ENCODE measurements at regions not wholly inside any gene's neighbourhood (a gene's known extent, or its start where the extent isn't known, plus 50 kb on each side); places are given as distances from the start of the nearest gene placed in this dataset.

- Histone ChIP-seq H3K9ac (ENCODE audit: low read depth in 1 of 2, low read length in 2 of 2) (no peak overlapping the region), H3K36me3 (ENCODE audit: control insufficient read depth in 2 of 2, insufficient read depth in 2 of 2, low read length in 2 of 2) (no peaks in the 10 kb centered on the region), H3K4me1 (ENCODE audit: control insufficient read depth in 2 of 2, insufficient read depth in 2 of 2, low read length in 2 of 2) (no peaks in the 10 kb centered on the region), H3K27ac (ENCODE audit: low read depth in 2 of 2, low read length in 2 of 2) (no peak overlapping the region), H3K4me3 (ENCODE audit: low read length in 2 of 2) (no peak overlapping the region), H3K9me3 (ENCODE audit: control insufficient read depth in 2 of 2, low read length in 2 of 2) (no peaks in the 10 kb centered on the region), H3K27me3 (ENCODE audit: control insufficient read depth in 2 of 2, insufficient read depth in 2 of 2, low read length in 2 of 2) (no peaks in the 10 kb centered on the region)
Measured at GRCh38 chr3:65196663-65197062, 508.9 kb upstream of the ADAMTS9 start.

DNA sequence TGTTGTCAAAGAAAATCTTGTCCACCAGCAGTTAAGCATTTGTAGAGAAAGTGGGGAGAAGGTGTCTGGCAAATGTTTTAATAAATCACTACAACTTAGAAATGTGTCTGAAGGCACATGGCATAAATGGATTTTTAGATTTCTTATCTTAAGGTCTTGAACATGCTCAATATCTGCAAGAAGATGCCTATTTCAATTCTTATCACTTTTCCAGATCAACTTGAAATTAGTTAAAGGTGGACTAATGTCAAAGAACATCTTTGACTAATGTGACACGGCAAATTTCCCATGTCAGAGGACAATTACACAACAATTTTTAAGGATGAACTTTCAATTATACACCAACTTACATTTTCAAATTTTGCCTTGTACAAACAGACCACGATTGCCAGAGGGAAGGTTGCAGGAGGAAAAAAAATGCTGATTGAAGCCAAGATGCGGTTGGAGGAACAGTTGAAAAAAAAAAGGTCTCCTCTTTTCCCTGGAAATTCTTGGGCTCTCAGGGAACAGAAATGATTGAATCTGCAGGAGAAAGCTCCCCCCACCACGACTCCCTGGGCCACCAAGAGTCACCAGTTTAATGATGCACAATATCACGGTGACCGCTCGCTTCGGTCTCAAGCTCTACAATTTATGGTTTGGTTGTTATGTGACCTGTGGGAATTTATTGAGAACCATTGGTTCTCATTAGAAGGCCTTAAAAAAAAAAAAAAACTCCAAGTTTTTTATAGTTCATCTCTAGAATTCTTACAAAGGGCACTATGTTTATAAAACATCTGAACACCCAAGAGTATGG lies 507.6 kb upstream of the ADAMTS9 start:
- H3K36me3 ChIP-seq (ENCODE audit: control insufficient read depth in 2 of 2, insufficient read depth in 2 of 2, low read length in 2 of 2) = no peaks in the 10 kb centered on the region
- no peak overlapping the region for H3K27ac ChIP-seq (ENCODE audit: low read depth in 2 of 2, low read length in 2 of 2)
- H3K9ac ChIP-seq (ENCODE audit: low read depth in 1 of 2, low read length in 2 of 2) = no peak overlapping the region
- H3K9me3 ChIP-seq (ENCODE audit: control insufficient read depth in 2 of 2, low read length in 2 of 2) = no peaks in the 10 kb centered on the region
- H3K27me3 ChIP-seq (ENCODE audit: control insufficient read depth in 2 of 2, insufficient read depth in 2 of 2, low read length in 2 of 2) = no peaks in the 10 kb centered on the region
- H3K4me1 ChIP-seq (ENCODE audit: control insufficient read depth in 2 of 2, insufficient read depth in 2 of 2, low read length in 2 of 2) = no peaks in the 10 kb centered on the region
- H3K4me3 ChIP-seq (ENCODE audit: low read length in 2 of 2) = no peak overlapping the region

- Histone ChIP-seq H3K9ac (ENCODE audit: low read depth in 1 of 2, low read length in 2 of 2) (no peak overlapping the region), H3K9me3 (ENCODE audit: control insufficient read depth in 2 of 2, low read length in 2 of 2) (no peaks in the 10 kb centered on the region), H3K4me1 (ENCODE audit: control insufficient read depth in 2 of 2, insufficient read depth in 2 of 2, low read length in 2 of 2) (no peaks in the 10 kb centered on the region), H3K27me3 (ENCODE audit: control insufficient read depth in 2 of 2, insufficient read depth in 2 of 2, low read length in 2 of 2) (no peaks in the 10 kb centered on the region), H3K36me3 (ENCODE audit: control insufficient read depth in 2 of 2, insufficient read depth in 2 of 2, low read length in 2 of 2) (no peaks in the 10 kb centered on the region), H3K27ac (ENCODE audit: low read depth in 2 of 2, low read length in 2 of 2) (no peak overlapping the region), H3K4me3 (ENCODE audit: low read length in 2 of 2) (no peak overlapping the region)
Measured at GRCh38 chr3:65194744-65195143, 506.9 kb upstream of the ADAMTS9 start.

DNA sequence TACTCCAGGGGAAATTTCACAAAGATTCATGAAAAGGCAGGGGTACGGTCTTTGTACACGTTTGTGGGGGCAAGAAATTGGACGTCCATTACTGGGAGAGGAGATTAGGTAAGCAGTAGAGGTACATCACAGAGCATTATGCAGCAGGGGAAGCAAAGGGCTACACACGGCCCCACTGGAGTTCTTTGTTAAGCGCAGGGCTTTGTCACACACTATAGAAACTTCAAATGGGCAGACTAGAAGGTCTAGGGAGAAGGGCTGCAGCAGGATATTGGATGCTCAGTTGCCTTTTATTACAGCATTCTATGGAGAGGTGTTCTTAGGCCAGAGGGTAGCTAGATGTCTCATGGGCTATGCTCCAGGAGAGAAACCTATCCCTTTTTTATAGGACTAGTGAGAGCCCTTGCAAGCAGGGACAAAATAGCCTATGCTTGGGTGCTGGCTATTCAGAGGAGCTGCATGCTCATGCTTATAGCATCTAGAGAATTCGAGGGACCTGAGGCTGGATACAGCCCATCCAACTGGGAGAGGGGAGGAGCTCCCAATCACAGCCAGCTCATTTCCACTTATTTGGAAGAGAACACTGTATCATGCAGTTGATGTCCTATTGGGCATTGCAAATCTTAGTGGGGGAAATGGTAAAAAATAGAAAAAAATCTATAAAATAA lies 506.4 kb upstream of the ADAMTS9 start:
- H3K27ac ChIP-seq (ENCODE audit: low read depth in 2 of 2, low read length in 2 of 2) = no peak overlapping the region
- H3K4me3 ChIP-seq (ENCODE audit: low read length in 2 of 2) = no peak overlapping the region
- H3K36me3 ChIP-seq (ENCODE audit: control insufficient read depth in 2 of 2, insufficient read depth in 2 of 2, low read length in 2 of 2) = no peaks in the 10 kb centered on the region
- H3K9ac ChIP-seq (ENCODE audit: low read depth in 1 of 2, low read length in 2 of 2) = no peak overlapping the region
- H3K9me3 ChIP-seq (ENCODE audit: control insufficient read depth in 2 of 2, low read length in 2 of 2) = no peaks in the 10 kb centered on the region
- H3K4me1 ChIP-seq (ENCODE audit: control insufficient read depth in 2 of 2, insufficient read depth in 2 of 2, low read length in 2 of 2) = no peaks in the 10 kb centered on the region
- no peaks in the 10 kb centered on the region for H3K27me3 ChIP-seq (ENCODE audit: control insufficient read depth in 2 of 2, insufficient read depth in 2 of 2, low read length in 2 of 2)

- H3K36me3 ChIP-seq (ENCODE audit: control insufficient read depth in 2 of 2, insufficient read depth in 2 of 2, low read length in 2 of 2) = no peaks in the 10 kb centered on the region
- H3K9ac ChIP-seq (ENCODE audit: low read depth in 1 of 2, low read length in 2 of 2) = no peak overlapping the region
- no peak overlapping the region for H3K27ac ChIP-seq (ENCODE audit: low read depth in 2 of 2, low read length in 2 of 2)
- H3K4me3 ChIP-seq (ENCODE audit: low read length in 2 of 2) = no peak overlapping the region
- no peaks in the 10 kb centered on the region for H3K27me3 ChIP-seq (ENCODE audit: control insufficient read depth in 2 of 2, insufficient read depth in 2 of 2, low read length in 2 of 2)
- no peaks in the 10 kb centered on the region for H3K9me3 ChIP-seq (ENCODE audit: control insufficient read depth in 2 of 2, low read length in 2 of 2)
- H3K4me1 ChIP-seq (ENCODE audit: control insufficient read depth in 2 of 2, insufficient read depth in 2 of 2, low read length in 2 of 2) = no peaks in the 10 kb centered on the region
Measured at GRCh38 chr3:65193531-65193930, 505.7 kb upstream of the ADAMTS9 start.

- Histone ChIP-seq H3K4me3 (ENCODE audit: low read length in 2 of 2) (no peak overlapping the region), H3K27ac (ENCODE audit: low read depth in 2 of 2, low read length in 2 of 2) (no peak overlapping the region), H3K4me1 (ENCODE audit: control insufficient read depth in 2 of 2, insufficient read depth in 2 of 2, low read length in 2 of 2) (no peaks in the 10 kb centered on the region), H3K36me3 (ENCODE audit: control insufficient read depth in 2 of 2, insufficient read depth in 2 of 2, low read length in 2 of 2) (no peaks in the 10 kb centered on the region), H3K9ac (ENCODE audit: low read depth in 1 of 2, low read length in 2 of 2) (no peak overlapping the region), H3K27me3 (ENCODE audit: control insufficient read depth in 2 of 2, insufficient read depth in 2 of 2, low read length in 2 of 2) (no peaks in the 10 kb centered on the region), H3K9me3 (ENCODE audit: control insufficient read depth in 2 of 2, low read length in 2 of 2) (peaks cover 0 to 3% of the 10 kb centered on the region in 2 donors)
Measured at GRCh38 chr3:65190111-65190510, 502.3 kb upstream of the ADAMTS9 start.

- Histone ChIP-seq H3K27me3 (ENCODE audit: control insufficient read depth in 2 of 2, insufficient read depth in 2 of 2, low read length in 2 of 2) (no peaks in the 10 kb centered on the region), H3K4me1 (ENCODE audit: control insufficient read depth in 2 of 2, insufficient read depth in 2 of 2, low read length in 2 of 2) (peaks cover 1 to 2% of the 10 kb centered on the region in 2 donors), H3K9me3 (ENCODE audit: control insufficient read depth in 2 of 2, low read length in 2 of 2) (peaks cover 0 to 3% of the 10 kb centered on the region in 2 donors), H3K27ac (ENCODE audit: low read depth in 2 of 2, low read length in 2 of 2) (no peak overlapping the region), H3K36me3 (ENCODE audit: control insufficient read depth in 2 of 2, insufficient read depth in 2 of 2, low read length in 2 of 2) (no peaks in the 10 kb centered on the region), H3K4me3 (ENCODE audit: low read length in 2 of 2) (no peak overlapping the region), H3K9ac (ENCODE audit: low read depth in 1 of 2, low read length in 2 of 2) (no peak overlapping the region)
Measured at GRCh38 chr3:65186268-65186667, 498.5 kb upstream of the ADAMTS9 start.

- Histone ChIP-seq H3K27ac (ENCODE audit: low read depth in 2 of 2, low read length in 2 of 2) (no peak overlapping the region), H3K9ac (ENCODE audit: low read depth in 1 of 2, low read length in 2 of 2) (no peak overlapping the region), H3K4me1 (ENCODE audit: control insufficient read depth in 2 of 2, insufficient read depth in 2 of 2, low read length in 2 of 2) (peaks cover 5 to 7% of the 10 kb centered on the region in 2 donors), H3K4me3 (ENCODE audit: low read length in 2 of 2) (no peak overlapping the region), H3K27me3 (ENCODE audit: control insufficient read depth in 2 of 2, insufficient read depth in 2 of 2, low read length in 2 of 2) (no peaks in the 10 kb centered on the region), H3K9me3 (ENCODE audit: control insufficient read depth in 2 of 2, low read length in 2 of 2) (peaks cover 0 to 3% of the 10 kb centered on the region in 2 donors), H3K36me3 (ENCODE audit: control insufficient read depth in 2 of 2, insufficient read depth in 2 of 2, low read length in 2 of 2) (no peaks in the 10 kb centered on the region)
Measured at GRCh38 chr3:65182682-65183081, 494.9 kb upstream of the ADAMTS9 start.

DNA sequence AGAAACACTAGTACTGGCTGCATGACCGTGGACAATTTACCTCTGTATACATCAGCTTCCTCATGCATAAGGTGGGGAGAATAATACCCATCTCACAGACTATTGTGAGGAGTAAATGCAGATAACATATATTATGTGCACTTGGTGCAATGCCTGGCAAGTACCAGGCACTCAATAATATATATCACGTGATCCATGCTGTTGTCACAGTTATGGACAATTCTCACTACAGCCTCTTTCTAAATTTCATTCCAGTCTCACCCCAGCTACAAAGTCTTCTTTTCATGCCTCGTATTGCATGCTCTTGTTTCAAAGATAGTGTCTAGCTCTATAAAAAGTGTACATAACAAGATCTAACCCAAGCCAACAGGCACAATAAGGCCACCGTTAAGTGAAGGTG lies 494.3 kb upstream of the ADAMTS9 start:
- H3K27ac ChIP-seq (ENCODE audit: low read depth in 2 of 2, low read length in 2 of 2) = no peak overlapping the region
- H3K36me3 ChIP-seq (ENCODE audit: control insufficient read depth in 2 of 2, insufficient read depth in 2 of 2, low read length in 2 of 2) = no peaks in the 10 kb centered on the region
- no peaks in the 10 kb centered on the region for H3K27me3 ChIP-seq (ENCODE audit: control insufficient read depth in 2 of 2, insufficient read depth in 2 of 2, low read length in 2 of 2)
- no peak overlapping the region for H3K9ac ChIP-seq (ENCODE audit: low read depth in 1 of 2, low read length in 2 of 2)
- peaks cover 5 to 7% of the 10 kb centered on the region in 2 donors for H3K4me1 ChIP-seq (ENCODE audit: control insufficient read depth in 2 of 2, insufficient read depth in 2 of 2, low read length in 2 of 2)
- H3K9me3 ChIP-seq (ENCODE audit: control insufficient read depth in 2 of 2, low read length in 2 of 2) = peaks cover 0 to 3% of the 10 kb centered on the region in 2 donors
- no peak overlapping the region for H3K4me3 ChIP-seq (ENCODE audit: low read length in 2 of 2)

- Histone ChIP-seq H3K9ac (ENCODE audit: low read depth in 1 of 2, low read length in 2 of 2) (no peak overlapping the region), H3K27me3 (ENCODE audit: control insufficient read depth in 2 of 2, insufficient read depth in 2 of 2, low read length in 2 of 2) (no peaks in the 10 kb centered on the region), H3K27ac (ENCODE audit: low read depth in 2 of 2, low read length in 2 of 2) (no peak overlapping the region), H3K4me3 (ENCODE audit: low read length in 2 of 2) (no peak overlapping the region), H3K4me1 (ENCODE audit: control insufficient read depth in 2 of 2, insufficient read depth in 2 of 2, low read length in 2 of 2) (peaks cover 5 to 7% of the 10 kb centered on the region in 2 donors), H3K9me3 (ENCODE audit: control insufficient read depth in 2 of 2, low read length in 2 of 2) (peaks cover 0 to 2% of the 10 kb centered on the region in 2 donors), H3K36me3 (ENCODE audit: control insufficient read depth in 2 of 2, insufficient read depth in 2 of 2, low read length in 2 of 2) (no peaks in the 10 kb centered on the region)
Measured at GRCh38 chr3:65181391-65181871, 493.6 kb upstream of the ADAMTS9 start.
